ENCODE measurements at regions not wholly inside any gene's neighbourhood (a gene's known extent, or its start where the extent isn't known, plus 50 kb on each side); places are given as distances from the start of the nearest gene placed in this dataset.

GRCh38 chr7:69285854-69286253, 312.4 kb upstream of the AUTS2 start:
- Histone ChIP-seq H3K9me3 (peaks cover 0 to 9% (median 0%) of the 10 kb centered on the region in 12 donors), H3K27me3 (no peaks in the 10 kb centered on the region), H3K36me3 (no peaks in the 10 kb centered on the region), H3K4me1 (peaks cover 0 to 15% (median 4%) of the 10 kb centered on the region in 12 donors), H3K4me3 (no peak overlapping the region), H3K27ac (no peak overlapping the region)
- TF ChIP-seq, protein P1, sequence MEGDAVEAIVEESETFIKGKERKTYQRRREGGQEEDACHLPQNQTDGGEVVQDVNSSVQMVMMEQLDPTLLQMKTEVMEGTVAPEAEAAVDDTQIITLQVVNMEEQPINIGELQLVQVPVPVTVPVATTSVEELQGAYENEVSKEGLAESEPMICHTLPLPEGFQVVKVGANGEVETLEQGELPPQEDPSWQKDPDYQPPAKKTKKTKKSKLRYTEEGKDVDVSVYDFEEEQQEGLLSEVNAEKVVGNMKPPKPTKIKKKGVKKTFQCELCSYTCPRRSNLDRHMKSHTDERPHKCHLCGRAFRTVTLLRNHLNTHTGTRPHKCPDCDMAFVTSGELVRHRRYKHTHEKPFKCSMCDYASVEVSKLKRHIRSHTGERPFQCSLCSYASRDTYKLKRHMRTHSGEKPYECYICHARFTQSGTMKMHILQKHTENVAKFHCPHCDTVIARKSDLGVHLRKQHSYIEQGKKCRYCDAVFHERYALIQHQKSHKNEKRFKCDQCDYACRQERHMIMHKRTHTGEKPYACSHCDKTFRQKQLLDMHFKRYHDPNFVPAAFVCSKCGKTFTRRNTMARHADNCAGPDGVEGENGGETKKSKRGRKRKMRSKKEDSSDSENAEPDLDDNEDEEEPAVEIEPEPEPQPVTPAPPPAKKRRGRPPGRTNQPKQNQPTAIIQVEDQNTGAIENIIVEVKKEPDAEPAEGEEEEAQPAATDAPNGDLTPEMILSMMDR (IDR thresholded peaks at IDR 0.05), result no peak
- TF ChIP-seq POLR2A (IDR thresholded peaks at IDR 0.05), result no peak
- ATAC-seq (no peak), DNase-seq (no peak)
- intact Hi-C loops (cut with DNase I), result no loop called here

GRCh38 chr7:69295977-69296376, 302.3 kb upstream of the AUTS2 start:
- intact Hi-C loops (cut with DNase I), result no loop called here
- Histone ChIP-seq H3K4me1 (no peaks in the 10 kb centered on the region), H3K27me3 (no peaks in the 10 kb centered on the region), H3K9me3 (no peaks in the 10 kb centered on the region), H3K36me3 (no peaks in the 10 kb centered on the region), H3K27ac (no peak overlapping the region), H3K4me3 (no peak overlapping the region)
- 43 to 47% (median 45%) methylated on average over 3 of the region's 3 CpGs for WGBS, 4 donors
- DNase-seq, result no peak
- ATAC-seq, result no peak
- no peak for TF ChIP-seq POLR2A (IDR thresholded peaks at IDR 0.05)
- TF ChIP-seq, protein P1 (IDR thresholded peaks at IDR 0.05), result no peak

DNA sequence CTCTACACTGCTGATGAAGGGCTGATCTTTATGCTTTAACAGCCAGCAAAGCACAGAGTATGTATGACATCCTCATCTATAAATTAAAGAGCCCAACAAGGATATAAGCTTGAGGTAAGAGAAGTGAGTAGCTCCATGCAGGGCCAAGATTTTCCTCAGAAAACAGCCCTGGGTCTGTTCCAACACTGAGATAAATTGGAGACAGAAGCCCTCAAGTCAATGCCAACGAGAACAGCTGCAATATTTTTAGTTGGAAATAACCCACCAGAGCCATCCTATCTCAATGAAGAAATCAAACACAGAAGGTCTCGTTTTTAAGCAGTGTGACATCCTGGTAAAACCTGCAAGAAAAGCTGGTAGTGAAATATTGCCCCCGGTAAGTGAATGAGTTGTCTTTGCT, 297.0 kb upstream of the AUTS2 start:
- DNase-seq (no peak), ATAC-seq (no peak)
- WGBS, 4 donors, result 51 to 56% (median 53%) methylated on average over 3 of the region's 3 CpGs
- no peaks in the 10 kb centered on the region for H3K9me3 ChIP-seq
- H3K36me3 ChIP-seq, result no peaks in the 10 kb centered on the region
- H3K4me3 ChIP-seq, result no peak overlapping the region
- no peak for TF ChIP-seq POLR2A (IDR thresholded peaks at IDR 0.05)
- TF ChIP-seq, protein P1 (IDR thresholded peaks at IDR 0.05), result no peak
- H3K4me1 ChIP-seq, result no peaks in the 10 kb centered on the region
- peaks cover 0 to 3% (median 0%) of the 10 kb centered on the region in 9 donors for H3K27me3 ChIP-seq
- no peak overlapping the region for H3K27ac ChIP-seq
- intact Hi-C loops (cut with DNase I), result no loop called here

- Histone ChIP-seq H3K4me3 (no peak overlapping the region), H3K27me3 (no peaks in the 10 kb centered on the region), H3K36me3 (no peaks in the 10 kb centered on the region), H3K27ac (no peak overlapping the region), H3K4me1 (no peaks in the 10 kb centered on the region), H3K9me3 (peaks cover 0 to 6% (median 0%) of the 10 kb centered on the region in 12 donors)
- intact Hi-C loops (cut with DNase I), result no loop called here
- 88 to 93% (median 92%) methylated on average over 1 of the region's 1 CpG for WGBS, 4 donors
- no peak for DNase-seq
- ATAC-seq, result no peak
- no peak for TF ChIP-seq POLR2A (IDR thresholded peaks at IDR 0.05)
- TF ChIP-seq, protein P1 (IDR thresholded peaks at IDR 0.05), result no peak
Measured at GRCh38 chr7:69309601-69310000, 288.7 kb upstream of the AUTS2 start.
